Muscle layer of colon (tissue), 2 donors: ENCODE measurements at regions not wholly inside any gene's neighbourhood (a gene's known extent, or its start where the extent isn't known, plus 50 kb on each side); places are given as distances from the start of the nearest gene placed in this dataset.

Experiments used
- H3K27ac ChIP-seq: one replicate; pipeline ENCODE4 v1.7.0; 2013; ENCODE audit warnings: low read depth, mild to moderate bottlenecking, low read length, moderate library complexity
- H3K27me3 ChIP-seq, 2 donors: one replicate each; pipeline ENCODE4 v1.7.0; 2013; ENCODE audit warnings: low read length in 2 of 2, mild to moderate bottlenecking in 2 of 2; ENCODE audit not compliant: insufficient read depth in 2 of 2, control insufficient read depth in 1 of 2
- H3K36me3 ChIP-seq: one replicate; pipeline ENCODE4 v1.7.0; 2013; ENCODE audit warnings: mild to moderate bottlenecking, low read length; ENCODE audit not compliant: insufficient read depth
- H3K4me1 ChIP-seq: one replicate; pipeline ENCODE4 v1.7.0; 2013; ENCODE audit warnings: mild to moderate bottlenecking, low read length; ENCODE audit not compliant: insufficient read depth
- H3K4me3 ChIP-seq, 2 donors: one replicate each; pipeline ENCODE4 v1.7.0; 2013; ENCODE audit warnings: low read length in 2 of 2, low read depth in 1 of 2, mild to moderate bottlenecking in 1 of 2, moderate library complexity in 1 of 2
- H3K9ac ChIP-seq: one replicate; pipeline ENCODE4 v1.7.0; 2013; ENCODE audit warnings: low read length
- H3K9me3 ChIP-seq: one replicate; pipeline ENCODE4 v1.7.0; 2013; ENCODE audit warnings: mild to moderate bottlenecking, low read length
- donor health status: abdominal sarcoma.
- donor health status: Adenocarcinoma of cecum.

GRCh38 chr2:180520921-180521581, 459.4 kb upstream of the UBE2E3 start:
- Histone ChIP-seq H3K27ac (no peak overlapping the region), H3K4me3 (no peak overlapping the region), H3K27me3 (no peaks in the 10 kb centered on the region), H3K36me3 (no peaks in the 10 kb centered on the region), H3K9me3 (no peaks in the 10 kb centered on the region), H3K4me1 (no peaks in the 10 kb centered on the region), H3K9ac (no peak overlapping the region)

GRCh38 chr2:180520206-180520605, 460.2 kb upstream of the UBE2E3 start:
- no peak overlapping the region for H3K27ac ChIP-seq

GRCh38 chr2:180519276-180519675, 461.1 kb upstream of the UBE2E3 start:
- Histone ChIP-seq H3K36me3 (no peaks in the 10 kb centered on the region), H3K9me3 (no peaks in the 10 kb centered on the region), H3K4me1 (no peaks in the 10 kb centered on the region), H3K4me3 (no peak overlapping the region), H3K27ac (no peak overlapping the region), H3K27me3 (no peaks in the 10 kb centered on the region), H3K9ac (no peak overlapping the region)

More at GRCh38 chr2:180520206-180520605, 460.2 kb upstream of the UBE2E3 start:
- H3K36me3 ChIP-seq, result no peaks in the 10 kb centered on the region
- H3K27me3 ChIP-seq, result no peaks in the 10 kb centered on the region
- no peaks in the 10 kb centered on the region for H3K4me1 ChIP-seq
- no peak overlapping the region for H3K9ac ChIP-seq
- no peaks in the 10 kb centered on the region for H3K9me3 ChIP-seq
- H3K4me3 ChIP-seq, result no peak overlapping the region

- Histone ChIP-seq H3K9ac (no peak overlapping the region), H3K27me3 (no peaks in the 10 kb centered on the region), H3K9me3 (no peaks in the 10 kb centered on the region), H3K4me3 (no peak overlapping the region), H3K27ac (no peak overlapping the region), H3K4me1 (no peaks in the 10 kb centered on the region), H3K36me3 (no peaks in the 10 kb centered on the region)
These were observed 464.2 kb upstream of the UBE2E3 start for GRCh38 chr2:180516232-180516631.

GRCh38 chr2:180513389-180513788, 467.0 kb upstream of the UBE2E3 start:
- Histone ChIP-seq H3K4me3 (no peak overlapping the region), H3K27me3 (no peaks in the 10 kb centered on the region), H3K36me3 (no peaks in the 10 kb centered on the region), H3K27ac (no peak overlapping the region), H3K9me3 (no peaks in the 10 kb centered on the region), H3K9ac (no peak overlapping the region), H3K4me1 (no peaks in the 10 kb centered on the region)

GRCh38 chr2:180508458-180508857, 471.9 kb upstream of the UBE2E3 start:
- Histone ChIP-seq H3K27ac (no peak overlapping the region), H3K9ac (no peak overlapping the region), H3K4me1 (no peaks in the 10 kb centered on the region), H3K27me3 (no peaks in the 10 kb centered on the region), H3K4me3 (no peak overlapping the region), H3K36me3 (no peaks in the 10 kb centered on the region), H3K9me3 (no peaks in the 10 kb centered on the region)

- Histone ChIP-seq H3K9ac (no peak overlapping the region), H3K4me1 (no peaks in the 10 kb centered on the region), H3K27ac (no peak overlapping the region), H3K27me3 (no peaks in the 10 kb centered on the region), H3K9me3 (no peaks in the 10 kb centered on the region), H3K36me3 (no peaks in the 10 kb centered on the region), H3K4me3 (no peak overlapping the region)
These were observed 473.4 kb upstream of the UBE2E3 start for GRCh38 chr2:180507028-180507427.

- no peaks in the 10 kb centered on the region for H3K4me1 ChIP-seq
- no peak overlapping the region for H3K27ac ChIP-seq
- no peak overlapping the region for H3K4me3 ChIP-seq
- H3K9ac ChIP-seq, result no peak overlapping the region
- H3K27me3 ChIP-seq, result no peaks in the 10 kb centered on the region
- no peaks in the 10 kb centered on the region for H3K9me3 ChIP-seq
- H3K36me3 ChIP-seq, result no peaks in the 10 kb centered on the region
These were observed 475.2 kb upstream of the UBE2E3 start for GRCh38 chr2:180505203-180505602.

GRCh38 chr2:180497621-180498152, 482.7 kb upstream of the UBE2E3 start:
- H3K4me3 ChIP-seq, result no peak overlapping the region
- no peaks in the 10 kb centered on the region for H3K36me3 ChIP-seq
- H3K9me3 ChIP-seq, result no peaks in the 10 kb centered on the region

GRCh38 chr2:180495606-180496005, 484.8 kb upstream of the UBE2E3 start:
- H3K27ac ChIP-seq, result no peak overlapping the region
- no peak overlapping the region for H3K4me3 ChIP-seq
- H3K27me3 ChIP-seq, result no peaks in the 10 kb centered on the region
- H3K36me3 ChIP-seq, result no peaks in the 10 kb centered on the region
- no peaks in the 10 kb centered on the region for H3K9me3 ChIP-seq
- H3K9ac ChIP-seq, result no peak overlapping the region
- no peaks in the 10 kb centered on the region for H3K4me1 ChIP-seq

More at GRCh38 chr2:180497621-180498152, 482.7 kb upstream of the UBE2E3 start:
- Histone ChIP-seq H3K27me3 (no peaks in the 10 kb centered on the region), H3K9ac (no peak overlapping the region), H3K27ac (no peak overlapping the region), H3K4me1 (no peaks in the 10 kb centered on the region)

- no peak overlapping the region for H3K9ac ChIP-seq
- H3K4me3 ChIP-seq, result no peak overlapping the region
- H3K27ac ChIP-seq, result no peak overlapping the region
- no peaks in the 10 kb centered on the region for H3K36me3 ChIP-seq
- H3K4me1 ChIP-seq, result no peaks in the 10 kb centered on the region
- no peaks in the 10 kb centered on the region for H3K27me3 ChIP-seq
- H3K9me3 ChIP-seq, result no peaks in the 10 kb centered on the region
These were observed 486.1 kb upstream of the UBE2E3 start for GRCh38 chr2:180494286-180494685.

GRCh38 chr2:180482696-180483095, 475.6 kb upstream of the CWC22 start:
- H3K36me3 ChIP-seq, result no peaks in the 10 kb centered on the region
- H3K27ac ChIP-seq, result no peak overlapping the region
- no peaks in the 10 kb centered on the region for H3K27me3 ChIP-seq
- H3K4me1 ChIP-seq, result no peaks in the 10 kb centered on the region
- H3K4me3 ChIP-seq, result no peak overlapping the region
- H3K9ac ChIP-seq, result no peak overlapping the region
- no peaks in the 10 kb centered on the region for H3K9me3 ChIP-seq
